H1 (cell line): ENCODE measurements at regions not wholly inside any gene's neighbourhood (a gene's known extent, or its start where the extent isn't known, plus 50 kb on each side); places are given as distances from the start of the nearest gene placed in this dataset.

Experiments
- ASH2L ChIP-seq: fragments of 200-600, 300-600 bp; sonication (generic); IDR thresholded peaks from one replicate; pipeline ENCODE4 v1.7.1; 2017; ENCODE audit warnings: low read length
- CREB1 ChIP-seq: IDR thresholded peaks from 2 replicates; pipeline ENCODE4 v1.6.1; 2012; ENCODE audit warnings: inconsistent platforms
- EP300 ChIP-seq, 2 experiments: IDR thresholded peaks; 1 replicate in 1 of 2; 2 replicates in 1 of 2; pipeline ENCODE4 v1.6.1; 2011 to 2012; ENCODE audit warnings: low read depth in 2 of 2, low read length in 2 of 2, mild to moderate bottlenecking in 2 of 2, borderline replicate concordance in 1 of 2, inconsistent platforms in 1 of 2, moderate library complexity in 1 of 2
- RBBP5 ChIP-seq: IDR thresholded peaks from 2 replicates; pipeline ENCODE4 v1.7.1; 2012; ENCODE audit warnings: low read depth, mild to moderate bottlenecking, inconsistent platforms, low read length, moderate library complexity, borderline replicate concordance
- RNF2 ChIP-seq: fragments of 200-900, 300-1000 bp; sonication (generic); IDR thresholded peaks from 2 replicates; pipeline ENCODE4 v1.7.1; 2016; ENCODE audit warnings: borderline replicate concordance, low read depth, mild to moderate bottlenecking, antibody characterized with exemption, low read length; ENCODE audit not compliant: poor library complexity, severe bottlenecking; ENCODE audit errors: missing control alignments
- TBP ChIP-seq: IDR thresholded peaks from 2 replicates; pipeline ENCODE4 v1.6.1; 2011; ENCODE audit warnings: low read depth, low read length, improper control_type of control experiment
- TF ChIP-seq, protein P1 (sequence below), 3 experiments: IDR thresholded peaks; 1 replicate in 2 of 3; 2 replicates in 1 of 3; pipeline versions ENCODE4 v1.5.1 to v1.6.1; 2011; ENCODE audit warnings: low read length in 3 of 3, mild to moderate bottlenecking in 3 of 3, inconsistent platforms in 2 of 3, low read depth in 1 of 3, moderate library complexity in 1 of 3; ENCODE audit not compliant: insufficient read depth in 1 of 3; ENCODE audit errors: control extremely low read depth in 1 of 3
- TF ChIP-seq, protein P2 (sequence below): IDR thresholded peaks from 2 replicates; pipeline ENCODE4 v1.6.1; 2012; ENCODE audit warnings: inconsistent platforms

DNA sequence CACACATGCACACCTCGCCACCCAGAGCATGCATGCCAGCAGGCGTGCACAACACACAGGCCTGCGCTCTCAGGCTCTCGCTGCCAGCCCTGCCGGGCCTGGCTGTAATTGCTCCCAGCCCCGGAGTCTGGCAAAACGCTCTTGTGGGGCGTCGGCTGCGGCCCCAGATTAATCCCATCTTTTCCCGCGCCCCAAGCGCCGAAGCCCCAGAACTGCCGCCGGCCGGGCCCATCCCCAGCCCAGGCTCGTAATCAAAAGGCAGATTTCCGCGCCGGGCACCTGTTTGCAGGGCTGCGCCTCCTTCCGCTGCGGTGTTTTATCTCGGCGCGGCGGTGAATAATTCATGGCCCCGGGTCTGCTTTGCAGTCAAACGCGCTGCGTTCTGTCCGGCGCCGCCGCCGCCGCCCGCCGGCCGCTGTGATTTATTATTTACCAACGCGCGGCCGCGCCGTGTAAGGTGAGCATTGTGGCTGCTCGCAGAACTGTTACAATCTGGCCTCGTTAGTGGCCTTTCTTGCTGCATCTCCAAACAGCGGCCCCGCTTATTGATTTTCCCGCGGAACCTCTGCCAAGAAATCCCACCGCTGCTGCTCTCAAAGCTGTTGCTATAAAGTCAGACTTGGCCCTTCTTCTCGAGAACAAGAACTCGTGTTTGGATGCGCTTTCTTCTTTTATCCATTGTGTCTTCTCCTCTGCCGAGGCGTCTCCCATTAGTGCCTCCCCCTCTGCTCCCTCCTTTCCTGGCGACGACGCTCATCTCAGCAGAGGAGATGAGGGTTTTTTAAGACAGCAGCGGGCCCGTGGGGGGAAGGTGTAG is 126.1 kb downstream of the IRX5 start (continued):
- TF ChIP-seq RNF2 (peak; percentile 33), ASH2L (no peak), EP300 (IDR thresholded peaks at IDR 0.05; ENCODE audit: borderline replicate concordance in 1 of 2, low read depth in 2 of 2, low read length in 2 of 2) (peak in 1 of 2 experiments; percentile 23; a peak in 1 of 3 replicates), TBP (peak; percentile 43; the same call in 1 of the 2 replicates), CREB1 (0 out of 2 replicates have a peak, but pooled peaks have one; percentile 45), RBBP5 (peak; percentile 58; the same call in 1 of the 2 replicates)
- TF ChIP-seq, protein P1, sequence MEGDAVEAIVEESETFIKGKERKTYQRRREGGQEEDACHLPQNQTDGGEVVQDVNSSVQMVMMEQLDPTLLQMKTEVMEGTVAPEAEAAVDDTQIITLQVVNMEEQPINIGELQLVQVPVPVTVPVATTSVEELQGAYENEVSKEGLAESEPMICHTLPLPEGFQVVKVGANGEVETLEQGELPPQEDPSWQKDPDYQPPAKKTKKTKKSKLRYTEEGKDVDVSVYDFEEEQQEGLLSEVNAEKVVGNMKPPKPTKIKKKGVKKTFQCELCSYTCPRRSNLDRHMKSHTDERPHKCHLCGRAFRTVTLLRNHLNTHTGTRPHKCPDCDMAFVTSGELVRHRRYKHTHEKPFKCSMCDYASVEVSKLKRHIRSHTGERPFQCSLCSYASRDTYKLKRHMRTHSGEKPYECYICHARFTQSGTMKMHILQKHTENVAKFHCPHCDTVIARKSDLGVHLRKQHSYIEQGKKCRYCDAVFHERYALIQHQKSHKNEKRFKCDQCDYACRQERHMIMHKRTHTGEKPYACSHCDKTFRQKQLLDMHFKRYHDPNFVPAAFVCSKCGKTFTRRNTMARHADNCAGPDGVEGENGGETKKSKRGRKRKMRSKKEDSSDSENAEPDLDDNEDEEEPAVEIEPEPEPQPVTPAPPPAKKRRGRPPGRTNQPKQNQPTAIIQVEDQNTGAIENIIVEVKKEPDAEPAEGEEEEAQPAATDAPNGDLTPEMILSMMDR (IDR thresholded peaks at IDR 0.05; ENCODE audit: control extremely low read depth in 1 of 3, insufficient read depth in 1 of 3, low read depth in 1 of 3, low read length in 3 of 3): peak; percentile 31 to 43 (median 37)
- TF ChIP-seq, protein P2, sequence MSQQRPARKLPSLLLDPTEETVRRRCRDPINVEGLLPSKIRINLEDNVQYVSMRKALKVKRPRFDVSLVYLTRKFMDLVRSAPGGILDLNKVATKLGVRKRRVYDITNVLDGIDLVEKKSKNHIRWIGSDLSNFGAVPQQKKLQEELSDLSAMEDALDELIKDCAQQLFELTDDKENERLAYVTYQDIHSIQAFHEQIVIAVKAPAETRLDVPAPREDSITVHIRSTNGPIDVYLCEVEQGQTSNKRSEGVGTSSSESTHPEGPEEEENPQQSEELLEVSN: peak; percentile 65; the same call in 1 of the 2 replicates
